Cardiac muscle cell (in vitro differentiated cells and primary cell): ENCODE measurements at regions not wholly inside any gene's neighbourhood (a gene's known extent, or its start where the extent isn't known, plus 50 kb on each side); places are given as distances from the start of the nearest gene placed in this dataset.
A peak's percentile ranks its signal among the peaks of the same experiment; 100 is the strongest.
"Not testable (repeated sequence)": the region's sequence is repeated elsewhere in the genome, so short reads cannot be mapped to it uniquely, and the experiment has no call there.

ENCODE experiments used
- DNase-seq, 2 donors: peaks; one replicate each; pipeline versions ENCODE4 v3.0.0 to v3.0.0-alpha.2; 2010 to 2017; ENCODE audit warnings: low read depth in 1 of 2, low spot score in 1 of 2
- H3K27ac ChIP-seq: fragments of 200-600 bp; sonication (generic); 2 replicates; pipeline ENCODE4 v1.5.1; 2016
- H3K27me3 ChIP-seq: fragments of 200-600 bp; sonication (generic); 2 replicates; pipeline ENCODE4 v1.6.0; 2016; ENCODE audit warnings: control low read depth
- H3K36me3 ChIP-seq: fragments of 200-600 bp; sonication (generic); 2 replicates; pipeline ENCODE4 v1.5.1; 2016; ENCODE audit warnings: control low read depth
- H3K4me1 ChIP-seq: fragments of 200-600 bp; sonication (generic); 2 replicates; pipeline ENCODE4 v1.8.1; 2017; ENCODE audit warnings: low read depth, mild to moderate bottlenecking, mixed run types
- H3K4me3 ChIP-seq: fragments of 200-600 bp; sonication (generic); 2 replicates; pipeline ENCODE4 v1.5.1; 2016; ENCODE audit warnings: mild to moderate bottlenecking
- H3K9me3 ChIP-seq: fragments of 200-600 bp; sonication (generic); 2 replicates; pipeline ENCODE4 v1.5.1; 2017; ENCODE audit warnings: low read depth, mild to moderate bottlenecking, control low read depth
- TF ChIP-seq, protein P1 (sequence below): IDR thresholded peaks from 2 replicates; pipeline ENCODE4 v1.5.1; 2012; ENCODE audit warnings: low read depth, mild to moderate bottlenecking, low read length

DNA sequence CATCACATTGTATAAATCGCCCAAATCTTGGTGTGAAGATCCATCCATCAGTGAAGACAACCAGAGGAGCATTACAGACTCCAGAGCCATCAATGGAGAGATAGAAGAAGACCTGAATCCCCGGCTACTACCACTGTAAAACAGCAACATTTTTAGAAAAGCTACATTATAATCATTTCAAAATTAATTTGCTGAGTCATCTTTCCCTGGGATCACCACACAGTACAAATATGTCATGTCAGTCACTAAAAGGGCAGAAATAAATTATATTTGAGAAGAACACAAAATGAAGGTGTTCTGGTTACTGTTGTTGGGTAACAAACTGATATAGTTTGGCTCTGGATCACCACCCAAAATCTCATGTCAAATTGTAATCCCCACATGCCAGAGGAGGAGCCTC is 218.5 kb upstream of the STT3B start:
- TF ChIP-seq, protein P1, sequence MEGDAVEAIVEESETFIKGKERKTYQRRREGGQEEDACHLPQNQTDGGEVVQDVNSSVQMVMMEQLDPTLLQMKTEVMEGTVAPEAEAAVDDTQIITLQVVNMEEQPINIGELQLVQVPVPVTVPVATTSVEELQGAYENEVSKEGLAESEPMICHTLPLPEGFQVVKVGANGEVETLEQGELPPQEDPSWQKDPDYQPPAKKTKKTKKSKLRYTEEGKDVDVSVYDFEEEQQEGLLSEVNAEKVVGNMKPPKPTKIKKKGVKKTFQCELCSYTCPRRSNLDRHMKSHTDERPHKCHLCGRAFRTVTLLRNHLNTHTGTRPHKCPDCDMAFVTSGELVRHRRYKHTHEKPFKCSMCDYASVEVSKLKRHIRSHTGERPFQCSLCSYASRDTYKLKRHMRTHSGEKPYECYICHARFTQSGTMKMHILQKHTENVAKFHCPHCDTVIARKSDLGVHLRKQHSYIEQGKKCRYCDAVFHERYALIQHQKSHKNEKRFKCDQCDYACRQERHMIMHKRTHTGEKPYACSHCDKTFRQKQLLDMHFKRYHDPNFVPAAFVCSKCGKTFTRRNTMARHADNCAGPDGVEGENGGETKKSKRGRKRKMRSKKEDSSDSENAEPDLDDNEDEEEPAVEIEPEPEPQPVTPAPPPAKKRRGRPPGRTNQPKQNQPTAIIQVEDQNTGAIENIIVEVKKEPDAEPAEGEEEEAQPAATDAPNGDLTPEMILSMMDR = no peak
- Histone ChIP-seq H3K27me3 (no peaks in the 10 kb centered on the region), H3K4me3 (no peak overlapping the region), H3K9me3 (no peaks in the 10 kb centered on the region), H3K4me1 (no peaks in the 10 kb centered on the region), H3K27ac (no peak overlapping the region), H3K36me3 (no peaks in the 10 kb centered on the region)
- no peak for DNase-seq

DNA sequence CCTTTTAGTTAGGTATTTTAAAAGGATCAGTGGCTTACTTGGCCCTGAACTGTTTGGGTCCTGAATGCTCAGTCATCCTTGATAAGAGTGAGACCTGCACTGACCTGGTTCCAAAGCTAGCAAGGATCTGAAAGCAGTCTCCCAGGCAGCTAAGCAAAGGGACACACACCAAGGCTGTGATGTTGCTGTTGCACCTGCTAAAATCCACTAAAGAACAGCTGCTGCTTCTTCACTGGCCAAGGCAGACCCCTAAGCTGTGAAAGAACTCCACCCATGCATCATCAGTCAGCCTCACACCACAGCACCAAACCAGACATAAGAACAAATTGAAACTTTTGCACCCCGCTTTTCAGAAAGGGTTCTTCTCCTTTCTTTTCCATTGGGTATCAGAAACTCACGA is 213.4 kb upstream of the STT3B start:
- Histone ChIP-seq H3K4me1 (no peaks in the 10 kb centered on the region), H3K27ac (no peak overlapping the region), H3K4me3 (no peak overlapping the region), H3K9me3 (no peaks in the 10 kb centered on the region), H3K27me3 (no peaks in the 10 kb centered on the region), H3K36me3 (no peaks in the 10 kb centered on the region)
- TF ChIP-seq, protein P1 = no peak
- no peak for DNase-seq

DNA sequence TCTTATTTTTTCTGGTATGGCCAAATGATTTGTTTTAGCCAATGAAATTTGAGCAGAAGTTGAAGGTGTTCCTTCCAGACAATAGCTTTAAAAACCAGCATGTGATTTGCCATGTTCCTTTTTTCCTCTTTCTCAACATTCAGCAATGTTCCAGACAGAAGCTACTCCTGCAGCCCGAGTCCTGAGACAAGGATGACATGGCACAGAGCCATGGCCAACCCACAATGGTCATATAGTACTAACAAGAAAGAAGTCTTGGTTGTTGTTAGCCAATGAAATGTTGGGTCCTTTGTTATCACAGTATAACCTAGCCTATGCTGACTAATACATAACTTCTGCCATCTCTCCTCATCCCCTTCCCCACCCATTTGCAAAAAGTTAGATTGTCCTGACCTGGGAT is 211.1 kb upstream of the STT3B start:
- Histone ChIP-seq H3K36me3 (no peaks in the 10 kb centered on the region), H3K9me3 (no peaks in the 10 kb centered on the region), H3K27ac (no peak overlapping the region), H3K4me1 (no peaks in the 10 kb centered on the region), H3K27me3 (no peaks in the 10 kb centered on the region), H3K4me3 (no peak overlapping the region)
- DNase-seq = no peak
- TF ChIP-seq, protein P1 = no peak

DNA sequence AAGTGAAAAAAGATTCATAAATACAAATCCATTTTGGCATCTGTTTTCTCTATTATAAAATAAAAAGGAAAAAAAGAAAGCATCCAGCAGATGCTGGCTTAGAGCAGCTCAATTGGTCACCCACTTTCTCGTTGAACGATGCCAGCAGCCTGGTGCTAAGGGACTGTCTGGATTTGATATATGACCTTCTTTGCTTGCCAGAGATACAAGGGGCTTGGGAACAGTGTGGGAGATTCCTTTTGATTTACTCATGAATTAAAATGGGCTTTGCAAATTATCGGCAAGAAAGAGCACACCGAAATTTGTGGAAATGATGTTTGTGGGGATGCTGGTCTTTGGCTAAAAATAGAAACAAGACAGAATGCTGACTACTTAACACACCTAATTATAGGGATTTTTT is 210.3 kb upstream of the STT3B start:
- Histone ChIP-seq H3K4me3 (no peak overlapping the region), H3K27ac (no peak overlapping the region), H3K27me3 (no peaks in the 10 kb centered on the region), H3K36me3 (no peaks in the 10 kb centered on the region), H3K4me1 (no peaks in the 10 kb centered on the region), H3K9me3 (no peaks in the 10 kb centered on the region)
- TF ChIP-seq, protein P1 = no peak
- no peak for DNase-seq

DNA sequence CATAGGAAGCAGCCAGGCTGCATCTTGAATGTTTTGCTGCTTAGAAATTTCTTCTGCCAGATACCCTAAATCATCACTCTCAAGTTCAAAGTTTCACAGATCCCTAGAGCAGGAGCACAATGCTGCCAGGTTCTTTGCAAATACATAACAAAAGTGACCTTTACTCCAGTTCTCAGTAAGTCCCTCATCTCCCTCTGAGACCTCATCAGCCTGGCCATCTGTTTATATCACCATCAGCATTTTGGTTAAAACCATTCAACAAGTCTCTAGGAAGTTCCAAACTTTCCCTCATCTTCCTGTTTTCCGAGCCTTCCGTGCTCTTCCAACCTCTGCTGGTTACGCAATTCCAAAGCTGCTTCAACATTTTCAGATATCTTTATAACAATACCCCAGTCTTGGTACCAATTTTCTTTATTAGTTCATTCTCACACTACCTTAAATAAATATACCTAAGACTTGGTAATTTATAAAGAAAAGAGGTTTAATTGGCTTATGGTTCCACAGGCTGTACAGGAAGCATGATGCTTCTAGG is 204.8 kb upstream of the STT3B start:
- not testable (repeated sequence) for H3K36me3 ChIP-seq, H3K9me3 ChIP-seq, H3K4me3 ChIP-seq, H3K27ac ChIP-seq, H3K27me3 ChIP-seq, H3K4me1 ChIP-seq
- DNase-seq = peak in 1 of 2 donors; percentile 14

DNA sequence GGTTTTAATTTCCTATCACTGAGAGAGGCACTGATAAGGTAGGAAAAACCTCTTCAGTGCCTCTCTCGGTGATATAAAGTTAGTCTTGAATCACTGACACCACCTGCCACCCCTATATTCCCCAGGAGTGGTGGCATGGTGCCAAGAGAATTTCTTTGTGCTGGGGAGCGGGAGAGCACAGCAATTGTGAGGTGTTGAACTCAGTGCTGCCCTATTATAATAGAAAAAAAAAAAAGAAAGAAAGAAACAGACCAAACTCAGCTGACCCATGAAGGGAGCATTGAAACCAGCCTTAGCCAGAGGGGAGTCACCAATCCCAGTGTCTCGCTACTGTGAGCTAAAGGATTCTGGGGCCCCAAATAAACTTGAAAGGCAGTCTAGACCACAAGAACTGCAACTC is 201.4 kb upstream of the STT3B start:
- Histone ChIP-seq H3K4me1 (no peaks in the 10 kb centered on the region), H3K4me3 (no peak overlapping the region), H3K27me3 (no peaks in the 10 kb centered on the region), H3K9me3 (no peaks in the 10 kb centered on the region), H3K27ac (no peak overlapping the region), H3K36me3 (no peaks in the 10 kb centered on the region)
- DNase-seq = peak in 1 of 2 donors; percentile 30
- TF ChIP-seq, protein P1 = no peak
